ENCODE measurements at regions not wholly inside any gene's neighbourhood (a gene's known extent, or its start where the extent isn't known, plus 50 kb on each side); places are given as distances from the start of the nearest gene placed in this dataset.

- TF ChIP-seq CTCF (IDR thresholded peaks at IDR 0.05) (no peak), POLR2A (IDR thresholded peaks at IDR 0.05) (no peak)
Observed at GRCh38 chr13:38202740-38203139, 146.9 kb upstream of the UFM1 start.
